ENCODE measurements at regions not wholly inside any gene's neighbourhood (a gene's known extent, or its start where the extent isn't known, plus 50 kb on each side); places are given as distances from the start of the nearest gene placed in this dataset.

DNA sequence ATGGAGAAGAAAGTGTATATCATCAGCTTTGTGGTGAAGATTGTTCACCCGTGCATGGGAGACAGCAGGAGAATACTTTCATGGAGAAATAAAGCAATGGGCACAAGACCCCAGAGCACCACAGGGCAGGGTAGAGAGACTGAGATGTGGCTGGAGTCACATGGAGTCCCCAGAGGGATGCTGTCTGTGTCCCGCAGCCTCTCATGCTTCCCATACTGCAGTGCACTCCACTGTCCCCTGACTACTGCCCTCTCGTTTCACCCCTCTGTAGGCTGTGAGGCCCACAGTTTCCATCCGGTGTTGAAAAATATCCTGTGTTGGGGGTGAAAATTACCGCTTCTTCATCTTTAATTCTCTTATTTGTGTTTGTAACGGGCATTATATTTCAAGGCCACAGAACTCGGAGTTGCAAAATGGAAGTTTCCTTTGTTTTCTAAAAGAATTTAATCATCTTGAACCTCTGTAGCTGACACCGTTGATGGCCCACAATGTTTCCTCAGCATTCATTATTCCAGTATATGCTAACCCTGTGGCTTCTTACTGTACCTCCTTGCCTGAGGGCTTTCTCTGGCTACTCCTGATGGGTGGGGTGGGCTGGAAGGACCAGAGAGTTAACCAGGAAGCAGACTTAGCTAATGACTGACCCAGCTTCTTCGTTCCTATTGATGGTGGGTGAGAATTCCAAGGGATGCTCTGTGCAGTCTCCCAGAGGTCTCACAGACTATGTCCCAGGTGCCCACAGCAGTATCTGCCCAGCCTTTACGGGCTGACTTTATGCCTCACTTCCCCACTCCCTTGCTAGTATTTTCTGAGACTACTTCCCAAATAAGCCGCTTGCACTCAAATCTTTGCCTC, 51.7 kb downstream of the PROKR2 start (continued):
- TF ChIP-seq, protein P1, sequence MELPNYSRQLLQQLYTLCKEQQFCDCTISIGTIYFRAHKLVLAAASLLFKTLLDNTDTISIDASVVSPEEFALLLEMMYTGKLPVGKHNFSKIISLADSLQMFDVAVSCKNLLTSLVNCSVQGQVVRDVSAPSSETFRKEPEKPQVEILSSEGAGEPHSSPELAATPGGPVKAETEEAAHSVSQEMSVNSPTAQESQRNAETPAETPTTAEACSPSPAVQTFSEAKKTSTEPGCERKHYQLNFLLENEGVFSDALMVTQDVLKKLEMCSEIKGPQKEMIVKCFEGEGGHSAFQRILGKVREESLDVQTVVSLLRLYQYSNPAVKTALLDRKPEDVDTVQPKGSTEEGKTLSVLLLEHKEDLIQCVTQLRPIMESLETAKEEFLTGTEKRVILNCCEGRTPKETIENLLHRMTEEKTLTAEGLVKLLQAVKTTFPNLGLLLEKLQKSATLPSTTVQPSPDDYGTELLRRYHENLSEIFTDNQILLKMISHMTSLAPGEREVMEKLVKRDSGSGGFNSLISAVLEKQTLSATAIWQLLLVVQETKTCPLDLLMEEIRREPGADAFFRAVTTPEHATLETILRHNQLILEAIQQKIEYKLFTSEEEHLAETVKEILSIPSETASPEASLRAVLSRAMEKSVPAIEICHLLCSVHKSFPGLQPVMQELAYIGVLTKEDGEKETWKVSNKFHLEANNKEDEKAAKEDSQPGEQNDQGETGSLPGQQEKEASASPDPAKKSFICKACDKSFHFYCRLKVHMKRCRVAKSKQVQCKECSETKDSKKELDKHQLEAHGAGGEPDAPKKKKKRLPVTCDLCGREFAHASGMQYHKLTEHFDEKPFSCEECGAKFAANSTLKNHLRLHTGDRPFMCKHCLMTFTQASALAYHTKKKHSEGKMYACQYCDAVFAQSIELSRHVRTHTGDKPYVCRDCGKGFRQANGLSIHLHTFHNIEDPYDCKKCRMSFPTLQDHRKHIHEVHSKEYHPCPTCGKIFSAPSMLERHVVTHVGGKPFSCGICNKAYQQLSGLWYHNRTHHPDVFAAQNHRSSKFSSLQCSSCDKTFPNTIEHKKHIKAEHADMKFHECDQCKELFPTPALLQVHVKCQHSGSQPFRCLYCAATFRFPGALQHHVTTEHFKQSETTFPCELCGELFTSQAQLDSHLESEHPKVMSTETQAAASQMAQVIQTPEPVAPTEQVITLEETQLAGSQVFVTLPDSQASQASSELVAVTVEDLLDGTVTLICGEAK (IDR thresholded peaks at IDR 0.05; ENCODE audit: borderline replicate concordance): no peak
- TF ChIP-seq CHD2 (IDR thresholded peaks at IDR 0.05; ENCODE audit: borderline replicate concordance, low read depth, low read length) (no peak), RBBP5 (conservative IDR thresholded peaks at IDR 0.05) (no peak), ZNF217 (IDR thresholded peaks at IDR 0.05) (no peak), MEF2B (IDR thresholded peaks at IDR 0.05; ENCODE audit: partially characterized antibody, poor library complexity, severe bottlenecking) (no peak), NFYB (IDR thresholded peaks at IDR 0.05; ENCODE audit: insufficient read depth, low read depth, low read length) (no peak), TARDBP (IDR thresholded peaks at IDR 0.05; ENCODE audit: borderline replicate concordance) (no peak), SMAD5 (IDR thresholded peaks at IDR 0.05; ENCODE audit: low read depth) (no peak), HDGF (IDR thresholded peaks at IDR 0.05) (no peak), TAF1 (IDR thresholded peaks at IDR 0.05; ENCODE audit: borderline replicate concordance, low read depth, low read length) (no peak), EP300 (IDR thresholded peaks at IDR 0.05; ENCODE audit: borderline replicate concordance in 1 of 2, control insufficient read depth in 1 of 2, low read depth in 2 of 2, low read length in 2 of 2) (no peak), WRNIP1 (IDR thresholded peaks at IDR 0.05; ENCODE audit: borderline replicate concordance, low read depth, low read length) (no peak)
- TF ChIP-seq, protein P2, sequence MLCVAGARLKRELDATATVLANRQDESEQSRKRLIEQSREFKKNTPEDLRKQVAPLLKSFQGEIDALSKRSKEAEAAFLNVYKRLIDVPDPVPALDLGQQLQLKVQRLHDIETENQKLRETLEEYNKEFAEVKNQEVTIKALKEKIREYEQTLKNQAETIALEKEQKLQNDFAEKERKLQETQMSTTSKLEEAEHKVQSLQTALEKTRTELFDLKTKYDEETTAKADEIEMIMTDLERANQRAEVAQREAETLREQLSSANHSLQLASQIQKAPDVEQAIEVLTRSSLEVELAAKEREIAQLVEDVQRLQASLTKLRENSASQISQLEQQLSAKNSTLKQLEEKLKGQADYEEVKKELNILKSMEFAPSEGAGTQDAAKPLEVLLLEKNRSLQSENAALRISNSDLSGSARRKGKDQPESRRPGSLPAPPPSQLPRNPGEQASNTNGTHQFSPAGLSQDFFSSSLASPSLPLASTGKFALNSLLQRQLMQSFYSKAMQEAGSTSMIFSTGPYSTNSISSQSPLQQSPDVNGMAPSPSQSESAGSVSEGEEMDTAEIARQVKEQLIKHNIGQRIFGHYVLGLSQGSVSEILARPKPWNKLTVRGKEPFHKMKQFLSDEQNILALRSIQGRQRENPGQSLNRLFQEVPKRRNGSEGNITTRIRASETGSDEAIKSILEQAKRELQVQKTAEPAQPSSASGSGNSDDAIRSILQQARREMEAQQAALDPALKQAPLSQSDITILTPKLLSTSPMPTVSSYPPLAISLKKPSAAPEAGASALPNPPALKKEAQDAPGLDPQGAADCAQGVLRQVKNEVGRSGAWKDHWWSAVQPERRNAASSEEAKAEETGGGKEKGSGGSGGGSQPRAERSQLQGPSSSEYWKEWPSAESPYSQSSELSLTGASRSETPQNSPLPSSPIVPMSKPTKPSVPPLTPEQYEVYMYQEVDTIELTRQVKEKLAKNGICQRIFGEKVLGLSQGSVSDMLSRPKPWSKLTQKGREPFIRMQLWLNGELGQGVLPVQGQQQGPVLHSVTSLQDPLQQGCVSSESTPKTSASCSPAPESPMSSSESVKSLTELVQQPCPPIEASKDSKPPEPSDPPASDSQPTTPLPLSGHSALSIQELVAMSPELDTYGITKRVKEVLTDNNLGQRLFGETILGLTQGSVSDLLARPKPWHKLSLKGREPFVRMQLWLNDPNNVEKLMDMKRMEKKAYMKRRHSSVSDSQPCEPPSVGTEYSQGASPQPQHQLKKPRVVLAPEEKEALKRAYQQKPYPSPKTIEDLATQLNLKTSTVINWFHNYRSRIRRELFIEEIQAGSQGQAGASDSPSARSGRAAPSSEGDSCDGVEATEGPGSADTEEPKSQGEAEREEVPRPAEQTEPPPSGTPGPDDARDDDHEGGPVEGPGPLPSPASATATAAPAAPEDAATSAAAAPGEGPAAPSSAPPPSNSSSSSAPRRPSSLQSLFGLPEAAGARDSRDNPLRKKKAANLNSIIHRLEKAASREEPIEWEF (IDR thresholded peaks at IDR 0.05; ENCODE audit: insufficient replicate concordance, low read depth, low read length): no peak
- TF ChIP-seq, protein P3, sequence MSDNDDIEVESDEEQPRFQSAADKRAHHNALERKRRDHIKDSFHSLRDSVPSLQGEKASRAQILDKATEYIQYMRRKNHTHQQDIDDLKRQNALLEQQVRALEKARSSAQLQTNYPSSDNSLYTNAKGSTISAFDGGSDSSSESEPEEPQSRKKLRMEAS (IDR thresholded peaks at IDR 0.05; ENCODE audit: low read depth, low read length): no peak
